ENCODE measurements at regions not wholly inside any gene's neighbourhood (a gene's known extent, or its start where the extent isn't known, plus 50 kb on each side); places are given as distances from the start of the nearest gene placed in this dataset.
"Not testable (repeated sequence)": the region's sequence is repeated elsewhere in the genome, so short reads cannot be mapped to it uniquely, and the experiment has no call there.

DNA sequence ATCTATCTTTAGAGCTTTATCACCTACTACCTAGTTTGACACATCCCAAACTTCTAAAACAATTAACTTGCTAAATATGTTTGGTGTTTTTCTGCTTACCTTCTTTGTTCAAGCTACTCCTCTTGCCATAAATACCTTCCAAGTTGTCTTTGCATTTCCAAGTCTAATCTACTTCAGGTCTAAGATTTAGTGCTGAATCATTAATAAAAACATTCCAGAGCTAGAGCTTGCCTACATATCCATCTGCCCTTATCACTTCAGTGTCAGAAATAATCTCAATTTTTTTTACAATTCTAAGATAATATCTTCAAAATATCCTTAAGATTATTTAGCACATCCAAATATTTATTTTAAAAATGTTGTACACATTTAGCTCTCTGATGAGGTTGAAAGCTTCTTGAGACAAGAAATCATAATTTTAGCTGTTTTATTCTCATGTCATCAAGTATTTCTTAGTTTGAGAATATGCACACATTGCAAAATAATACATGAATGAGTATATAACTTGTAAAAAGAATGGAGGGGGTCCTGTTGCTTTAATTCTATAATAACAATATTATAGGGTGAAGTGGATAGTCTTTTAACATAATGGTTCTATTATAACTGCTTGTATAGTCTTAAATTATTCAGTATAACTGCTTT is 466.3 kb downstream of the SEMA3D start:
- Mint-ChIP-seq H3K36me3 (ENCODE audit: low read depth) (peaks cover 8% of the 10 kb centered on the region), H3K9me3 (peaks cover 19% of the 10 kb centered on the region), H3K4me3 (no peak overlapping the region), H3K27ac (no peak overlapping the region), H3K4me1 (no peaks in the 10 kb centered on the region), H3K27me3 (ENCODE audit: low read depth) (no peaks in the 10 kb centered on the region)
- TF ChIP-seq, protein P1, sequence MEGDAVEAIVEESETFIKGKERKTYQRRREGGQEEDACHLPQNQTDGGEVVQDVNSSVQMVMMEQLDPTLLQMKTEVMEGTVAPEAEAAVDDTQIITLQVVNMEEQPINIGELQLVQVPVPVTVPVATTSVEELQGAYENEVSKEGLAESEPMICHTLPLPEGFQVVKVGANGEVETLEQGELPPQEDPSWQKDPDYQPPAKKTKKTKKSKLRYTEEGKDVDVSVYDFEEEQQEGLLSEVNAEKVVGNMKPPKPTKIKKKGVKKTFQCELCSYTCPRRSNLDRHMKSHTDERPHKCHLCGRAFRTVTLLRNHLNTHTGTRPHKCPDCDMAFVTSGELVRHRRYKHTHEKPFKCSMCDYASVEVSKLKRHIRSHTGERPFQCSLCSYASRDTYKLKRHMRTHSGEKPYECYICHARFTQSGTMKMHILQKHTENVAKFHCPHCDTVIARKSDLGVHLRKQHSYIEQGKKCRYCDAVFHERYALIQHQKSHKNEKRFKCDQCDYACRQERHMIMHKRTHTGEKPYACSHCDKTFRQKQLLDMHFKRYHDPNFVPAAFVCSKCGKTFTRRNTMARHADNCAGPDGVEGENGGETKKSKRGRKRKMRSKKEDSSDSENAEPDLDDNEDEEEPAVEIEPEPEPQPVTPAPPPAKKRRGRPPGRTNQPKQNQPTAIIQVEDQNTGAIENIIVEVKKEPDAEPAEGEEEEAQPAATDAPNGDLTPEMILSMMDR (IDR thresholded peaks at IDR 0.05; ENCODE audit: unreplicated experiment in 3 of 3), result no peak

DNA sequence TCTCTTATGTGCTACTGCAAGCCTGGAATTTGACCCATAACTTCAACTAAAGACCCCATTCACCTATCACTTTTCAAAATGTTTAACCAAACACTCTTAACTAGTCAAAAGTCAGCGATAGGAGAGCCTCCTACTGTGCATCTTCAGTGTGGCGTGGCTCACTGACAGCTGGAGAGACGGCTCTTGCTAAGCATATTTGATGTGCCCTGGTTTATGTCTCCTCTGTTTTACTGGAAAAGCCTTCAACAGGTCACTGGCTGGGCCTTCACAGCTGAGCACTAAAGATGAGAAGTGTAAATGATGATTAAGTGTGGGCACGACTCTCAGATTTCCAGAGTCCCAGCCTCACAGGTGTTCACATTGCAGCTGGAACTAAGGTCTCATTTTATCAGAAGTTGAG is 472.1 kb downstream of the SEMA3D start:
- Mint-ChIP-seq H3K27ac (no peak overlapping the region), H3K4me3 (no peak overlapping the region), H3K9me3 (no peaks in the 10 kb centered on the region), H3K4me1 (no peaks in the 10 kb centered on the region), H3K27me3 (ENCODE audit: low read depth) (no peaks in the 10 kb centered on the region), H3K36me3 (ENCODE audit: low read depth) (no peaks in the 10 kb centered on the region)
- TF ChIP-seq, protein P1 (IDR thresholded peaks at IDR 0.05; ENCODE audit: unreplicated experiment in 3 of 3), result no peak

DNA sequence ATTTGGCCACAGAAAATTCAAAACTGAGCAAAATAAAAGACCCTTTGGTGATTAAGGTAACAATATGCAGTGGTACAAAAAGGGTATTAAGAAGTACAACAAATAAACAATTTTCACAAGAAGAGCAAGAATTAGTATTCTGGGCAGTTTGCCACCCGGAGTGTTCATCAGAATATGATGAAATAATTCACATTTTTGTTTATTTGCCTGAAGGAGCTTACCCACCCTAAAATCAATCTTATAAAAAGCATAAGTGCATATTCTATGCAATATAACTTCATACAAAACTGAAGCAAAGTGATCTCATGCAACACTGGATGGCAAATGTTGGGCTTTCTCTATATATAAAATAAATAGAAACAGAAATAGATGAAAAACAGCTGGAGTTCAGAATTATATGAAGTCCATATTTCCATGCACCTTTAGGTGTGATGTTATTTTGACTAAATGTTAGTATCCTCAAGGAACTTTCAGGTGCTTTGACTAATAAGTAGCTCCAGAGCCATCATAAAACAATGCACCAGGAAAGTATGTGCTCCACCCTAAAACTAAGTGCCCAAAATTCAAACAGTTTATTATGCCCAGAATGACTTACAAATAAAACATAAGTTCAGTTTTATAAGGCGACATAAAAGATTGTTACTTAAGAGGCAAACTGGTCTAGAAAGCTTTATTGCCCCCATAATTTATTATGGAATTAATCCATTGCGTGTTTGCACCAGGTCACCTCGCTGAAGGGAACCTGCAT is 474.3 kb downstream of the SEMA3D start:
- Mint-ChIP-seq H3K4me3 (no peak overlapping the region), H3K9me3 (no peaks in the 10 kb centered on the region), H3K27ac (no peak overlapping the region), H3K36me3 (ENCODE audit: low read depth) (no peaks in the 10 kb centered on the region), H3K27me3 (ENCODE audit: low read depth) (no peaks in the 10 kb centered on the region), H3K4me1 (no peaks in the 10 kb centered on the region)
- TF ChIP-seq, protein P1 (IDR thresholded peaks at IDR 0.05; ENCODE audit: unreplicated experiment in 3 of 3), result no peak

DNA sequence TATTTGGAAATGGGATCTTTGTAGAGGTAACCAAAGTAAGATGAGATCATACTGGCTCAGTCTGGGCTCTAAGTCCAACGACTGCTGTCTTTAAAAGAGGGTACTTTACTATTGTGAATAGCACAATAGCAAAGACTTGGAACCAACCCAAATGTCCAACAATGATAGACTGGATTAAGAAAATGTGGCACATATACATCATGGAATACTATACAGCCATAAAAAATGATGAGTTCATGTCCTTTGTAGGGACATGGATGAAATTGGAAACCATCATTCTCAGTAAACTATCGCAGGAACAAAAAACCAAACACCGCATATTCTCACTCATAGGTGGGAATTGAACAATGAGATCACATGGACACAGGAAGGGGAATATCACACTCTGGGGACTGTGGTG is 476.3 kb downstream of the SEMA3D start:
- not testable (repeated sequence) for H3K27ac Mint-ChIP-seq; H3K36me3 Mint-ChIP-seq (ENCODE audit: low read depth); H3K27me3 Mint-ChIP-seq (ENCODE audit: low read depth); H3K9me3 Mint-ChIP-seq; H3K4me3 Mint-ChIP-seq; H3K4me1 Mint-ChIP-seq

DNA sequence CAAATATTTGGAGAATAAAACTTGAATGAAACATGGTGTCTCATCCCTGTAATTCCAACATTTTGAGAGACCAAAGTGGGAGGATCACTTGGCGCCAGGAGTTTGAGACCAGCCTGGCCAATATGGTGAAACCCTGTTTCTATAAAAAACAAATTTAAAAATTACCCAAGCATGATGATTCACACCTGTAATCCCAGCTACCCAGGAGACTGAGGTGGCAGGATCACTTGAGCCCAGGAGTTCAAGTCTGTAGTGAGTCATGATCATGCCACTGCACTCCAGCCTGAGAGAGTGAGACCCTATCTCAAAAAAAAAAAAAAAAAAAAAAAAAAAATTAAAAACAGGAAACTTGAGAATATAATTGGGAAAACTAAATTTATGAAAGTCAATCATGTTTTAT is 481.1 kb downstream of the SEMA3D start:
- H3K4me1 Mint-ChIP-seq, result no peaks in the 10 kb centered on the region
- no peaks in the 10 kb centered on the region for H3K36me3 Mint-ChIP-seq (ENCODE audit: low read depth)
- H3K4me3 Mint-ChIP-seq, result no peak overlapping the region
- TF ChIP-seq, protein P1 (IDR thresholded peaks at IDR 0.05; ENCODE audit: unreplicated experiment in 3 of 3), result no peak
- peaks cover 6% of the 10 kb centered on the region for H3K9me3 Mint-ChIP-seq
- H3K27ac Mint-ChIP-seq, result no peak overlapping the region
- H3K27me3 Mint-ChIP-seq (ENCODE audit: low read depth), result no peaks in the 10 kb centered on the region

DNA sequence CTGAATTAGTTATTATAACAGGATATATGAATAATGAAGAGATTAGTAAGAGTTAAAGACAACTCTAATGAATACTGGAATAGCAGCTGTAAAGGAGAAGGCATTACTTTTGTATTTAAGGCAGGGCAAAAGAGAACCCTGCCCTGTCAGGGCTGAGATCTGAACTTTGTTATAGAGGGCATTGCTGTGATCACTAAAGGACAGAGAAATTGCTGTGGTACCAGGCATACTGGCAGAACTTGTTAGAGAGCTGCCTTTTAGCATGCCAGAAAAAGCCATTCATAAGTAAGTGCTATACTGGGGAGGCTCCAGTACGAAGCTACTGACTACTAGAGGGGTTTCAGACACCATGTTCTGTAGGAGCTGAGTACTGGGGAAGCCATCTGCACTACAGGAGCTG is 481.8 kb downstream of the SEMA3D start:
- H3K9me3 Mint-ChIP-seq, result peaks cover 6% of the 10 kb centered on the region
- TF ChIP-seq, protein P1 (IDR thresholded peaks at IDR 0.05; ENCODE audit: unreplicated experiment in 3 of 3), result no peak
- H3K4me3 Mint-ChIP-seq, result no peak overlapping the region
- H3K27me3 Mint-ChIP-seq (ENCODE audit: low read depth), result no peaks in the 10 kb centered on the region
- no peaks in the 10 kb centered on the region for H3K4me1 Mint-ChIP-seq
- no peaks in the 10 kb centered on the region for H3K36me3 Mint-ChIP-seq (ENCODE audit: low read depth)
- H3K27ac Mint-ChIP-seq, result no peak overlapping the region

Measured in nephron (organoid).